Smooth muscle cell (in vitro differentiated cells): ENCODE measurements at regions not wholly inside any gene's neighbourhood (a gene's known extent, or its start where the extent isn't known, plus 50 kb on each side); places are given as distances from the start of the nearest gene placed in this dataset.

ENCODE experiments used
- DNase-seq: peaks from one replicate; lab custom pipeline; 2025; ENCODE audit not compliant: unreplicated experiment; lab: John Stamatoyannopoulos, UW
- H2AFZ ChIP-seq: fragments of 200-600 bp; sonication (generic); 2 replicates; pipeline ENCODE4 v1.6.0; 2016; ENCODE audit warnings: antibody characterized with exemption, low read depth, mild to moderate bottlenecking
- H3F3A ChIP-seq: fragments of 200-600 bp; sonication (generic); 2 replicates; pipeline ENCODE4 v1.6.0; 2017; ENCODE audit warnings: antibody characterized with exemption, low read depth
- H3K27ac ChIP-seq: fragments of 200-600 bp; sonication (generic); 2 replicates; pipeline ENCODE4 v1.5.1; 2016; ENCODE audit warnings: low read depth, mild to moderate bottlenecking
- H3K27me3 ChIP-seq: fragments of 200-600 bp; sonication (generic); 2 replicates; pipeline ENCODE4 v1.6.1; 2016; ENCODE audit warnings: low read depth, mild to moderate bottlenecking
- H3K36me3 ChIP-seq: fragments of 200-600 bp; sonication (generic); 2 replicates; pipeline ENCODE4 v1.5.1; 2016; ENCODE audit warnings: low read depth
- H3K4me1 ChIP-seq: fragments of 200-600 bp; sonication (generic); 2 replicates; pipeline ENCODE4 v1.5.1; 2016; ENCODE audit warnings: low read depth
- H3K4me2 ChIP-seq: fragments of 200-600 bp; sonication (generic); 2 replicates; pipeline ENCODE4 v1.6.0; 2016; ENCODE audit warnings: mild to moderate bottlenecking
- H3K4me3 ChIP-seq: fragments of 200-600 bp; sonication (generic); 2 replicates; pipeline ENCODE4 v1.5.1; 2016; ENCODE audit warnings: mild to moderate bottlenecking
- H3K79me2 ChIP-seq: fragments of 200-600 bp; sonication (generic); 2 replicates; pipeline ENCODE4 v1.6.0; 2016; ENCODE audit warnings: low read depth, mild to moderate bottlenecking
- H3K9ac ChIP-seq: fragments of 200-600 bp; sonication (generic); 2 replicates; pipeline ENCODE4 v1.6.0; 2016; ENCODE audit warnings: low read depth
- H3K9me3 ChIP-seq: fragments of 200-600 bp; sonication (generic); replicated peaks from 2 replicates; pipeline ENCODE4 v1.5.1; 2016; ENCODE audit warnings: low read depth
- H4K20me1 ChIP-seq: fragments of 200-600 bp; sonication (generic); 2 replicates; pipeline ENCODE4 v1.6.0; 2016; ENCODE audit warnings: low read depth
- WGBS: methylation state at CpG from one replicate; pipeline ENCODE4 v1.1.7; 2016; ENCODE audit warnings: low lambda C conversion rate; 5-methylcytosine and 5-hydroxymethylcytosine counted together
- TF ChIP-seq, protein P1 (sequence below): fragments of 200-600 bp; sonication (generic); IDR thresholded peaks from 2 replicates; pipeline ENCODE4 v1.5.1; 2017; ENCODE audit warnings: borderline replicate concordance, mild to moderate bottlenecking, antibody characterized with exemption; ENCODE audit not compliant: insufficient read depth, poor library complexity, severe bottlenecking

- H2AFZ ChIP-seq, result no peak overlapping the region
- H3K36me3 ChIP-seq, result no peaks in the 10 kb centered on the region
- H3K4me2 ChIP-seq, result no peak overlapping the region
- no peaks in the 10 kb centered on the region for H3K79me2 ChIP-seq
- no peak overlapping the region for H3K4me3 ChIP-seq
- no peak overlapping the region for H3K27ac ChIP-seq
- WGBS, result 92% methylated on average over 14 of the region's 14 CpGs
- no peaks in the 10 kb centered on the region for H4K20me1 ChIP-seq
- no peaks in the 10 kb centered on the region for H3K9me3 ChIP-seq
- H3K9ac ChIP-seq, result no peak overlapping the region
- H3F3A ChIP-seq, result no peaks in the 10 kb centered on the region
- H3K4me1 ChIP-seq, result no peaks in the 10 kb centered on the region
- TF ChIP-seq, protein P1, sequence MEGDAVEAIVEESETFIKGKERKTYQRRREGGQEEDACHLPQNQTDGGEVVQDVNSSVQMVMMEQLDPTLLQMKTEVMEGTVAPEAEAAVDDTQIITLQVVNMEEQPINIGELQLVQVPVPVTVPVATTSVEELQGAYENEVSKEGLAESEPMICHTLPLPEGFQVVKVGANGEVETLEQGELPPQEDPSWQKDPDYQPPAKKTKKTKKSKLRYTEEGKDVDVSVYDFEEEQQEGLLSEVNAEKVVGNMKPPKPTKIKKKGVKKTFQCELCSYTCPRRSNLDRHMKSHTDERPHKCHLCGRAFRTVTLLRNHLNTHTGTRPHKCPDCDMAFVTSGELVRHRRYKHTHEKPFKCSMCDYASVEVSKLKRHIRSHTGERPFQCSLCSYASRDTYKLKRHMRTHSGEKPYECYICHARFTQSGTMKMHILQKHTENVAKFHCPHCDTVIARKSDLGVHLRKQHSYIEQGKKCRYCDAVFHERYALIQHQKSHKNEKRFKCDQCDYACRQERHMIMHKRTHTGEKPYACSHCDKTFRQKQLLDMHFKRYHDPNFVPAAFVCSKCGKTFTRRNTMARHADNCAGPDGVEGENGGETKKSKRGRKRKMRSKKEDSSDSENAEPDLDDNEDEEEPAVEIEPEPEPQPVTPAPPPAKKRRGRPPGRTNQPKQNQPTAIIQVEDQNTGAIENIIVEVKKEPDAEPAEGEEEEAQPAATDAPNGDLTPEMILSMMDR, result no peak
- H3K27me3 ChIP-seq, result peaks cover 18% of the 10 kb centered on the region
- DNase-seq, result no peak
These were observed 85.0 kb upstream of the ADRA2C start for GRCh38 chr4:3681191-3681590.

DNA sequence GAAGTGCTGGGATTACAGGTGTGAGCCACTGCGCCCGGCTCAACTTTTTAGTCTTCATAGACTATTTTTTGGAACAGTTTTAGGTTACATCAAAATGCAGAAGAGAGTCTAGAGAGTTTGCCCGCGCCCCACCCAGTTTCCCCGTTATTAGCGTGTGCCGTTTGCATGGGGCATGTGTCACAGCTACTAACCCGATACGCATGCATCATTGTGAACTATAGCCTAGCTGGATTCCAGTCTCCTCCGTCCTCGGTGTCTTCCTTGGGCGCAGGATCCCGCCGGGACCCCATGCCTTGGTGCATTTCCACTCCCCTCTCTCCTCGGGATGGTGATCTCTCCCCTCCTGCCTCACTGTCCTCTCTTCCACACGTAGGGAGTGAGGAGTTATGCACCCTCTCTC, 85.5 kb upstream of the ADRA2C start:
- Histone ChIP-seq H2AFZ (no peak overlapping the region), H3F3A (no peaks in the 10 kb centered on the region), H3K4me2 (no peak overlapping the region), H3K79me2 (no peaks in the 10 kb centered on the region), H3K36me3 (no peaks in the 10 kb centered on the region), H3K4me1 (no peaks in the 10 kb centered on the region), H3K27me3 (peaks cover 17% of the 10 kb centered on the region), H3K4me3 (no peak overlapping the region), H3K27ac (no peak overlapping the region), H3K9ac (no peak overlapping the region), H4K20me1 (no peaks in the 10 kb centered on the region), H3K9me3 (no peaks in the 10 kb centered on the region)
- WGBS, result 95% methylated on average over 16 of the region's 16 CpGs
- DNase-seq, result no peak
- TF ChIP-seq, protein P1, result no peak

- no peaks in the 10 kb centered on the region for H4K20me1 ChIP-seq
- H3K4me1 ChIP-seq, result no peaks in the 10 kb centered on the region
- H3K27me3 ChIP-seq, result peaks cover 19% of the 10 kb centered on the region
- no peak overlapping the region for H3K9ac ChIP-seq
- no peak overlapping the region for H3K27ac ChIP-seq
- H3K79me2 ChIP-seq, result no peaks in the 10 kb centered on the region
- H3F3A ChIP-seq, result no peaks in the 10 kb centered on the region
- H3K4me3 ChIP-seq, result no peak overlapping the region
- DNase-seq, result no peak
- TF ChIP-seq, protein P1, result no peak
- no peaks in the 10 kb centered on the region for H3K36me3 ChIP-seq
- no peak overlapping the region for H3K4me2 ChIP-seq
- H3K9me3 ChIP-seq, result no peaks in the 10 kb centered on the region
- 90% methylated on average over 25 of the region's 25 CpGs for WGBS
- H2AFZ ChIP-seq, result no peak overlapping the region
These were observed 86.3 kb upstream of the ADRA2C start for GRCh38 chr4:3679851-3680311.

DNA sequence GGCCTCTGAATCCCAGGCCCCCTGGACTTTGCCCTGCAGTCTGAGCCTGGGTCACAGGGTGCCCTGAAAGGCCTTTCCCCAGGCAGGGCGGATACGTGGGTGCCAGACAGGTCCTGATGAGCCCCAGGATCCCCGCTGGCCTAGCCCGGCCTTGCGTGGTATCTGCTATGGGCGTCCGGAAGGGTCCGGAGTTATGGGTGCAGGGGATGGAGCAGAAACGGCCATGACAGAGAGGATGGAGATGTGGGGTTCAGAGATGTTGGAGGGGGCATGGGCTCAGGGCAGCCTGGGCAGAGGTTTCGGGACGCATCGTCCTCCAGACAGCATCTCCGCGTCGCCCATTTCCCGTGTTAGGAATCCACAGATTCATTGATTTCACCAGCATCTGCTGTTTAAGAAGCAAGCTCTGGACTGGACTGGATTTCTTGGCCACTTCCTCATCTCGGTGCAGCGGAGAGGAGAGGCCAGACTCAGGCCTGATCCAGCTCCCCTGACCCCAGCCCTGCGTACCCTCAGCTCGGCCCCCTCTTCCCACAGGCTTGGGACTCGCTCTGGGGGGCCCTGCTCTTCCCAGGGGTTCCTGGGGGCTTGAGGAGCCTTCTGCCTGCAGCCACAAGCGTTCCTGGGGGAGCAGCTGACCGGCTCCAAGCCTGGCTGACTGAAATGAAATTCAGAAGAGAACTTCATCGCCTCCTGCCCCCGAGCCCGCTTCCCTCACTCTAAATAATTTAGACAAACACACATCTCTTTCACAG, 86.9 kb upstream of the ADRA2C start:
- peaks cover 19% of the 10 kb centered on the region for H3K27me3 ChIP-seq
- 92% methylated on average over 26 of the region's 26 CpGs for WGBS
- no peak overlapping the region for H2AFZ ChIP-seq

More for the DNA sequence above, 86.9 kb upstream of the ADRA2C start:
- Histone ChIP-seq H3K9ac (no peak overlapping the region), H3K4me2 (no peak overlapping the region), H3K4me3 (no peak overlapping the region), H4K20me1 (no peaks in the 10 kb centered on the region), H3K36me3 (no peaks in the 10 kb centered on the region), H3K4me1 (no peaks in the 10 kb centered on the region), H3F3A (no peaks in the 10 kb centered on the region), H3K79me2 (no peaks in the 10 kb centered on the region), H3K27ac (no peak overlapping the region), H3K9me3 (no peaks in the 10 kb centered on the region)
- TF ChIP-seq, protein P1, result no peak
- no peak for DNase-seq
